ENCODE measurements at regions not wholly inside any gene's neighbourhood (a gene's known extent, or its start where the extent isn't known, plus 50 kb on each side); places are given as distances from the start of the nearest gene placed in this dataset.
"Not testable (repeated sequence)": the region's sequence is repeated elsewhere in the genome, so short reads cannot be mapped to it uniquely, and the experiment has no call there.

- H3K23ac ChIP-seq (ENCODE audit: low read depth, low read length); H3K4me1 ChIP-seq (ENCODE audit: control insufficient read depth, insufficient read depth, low read length); H2AK5ac ChIP-seq (ENCODE audit: low read depth, low read length); ATAC-seq (ENCODE audit: low read depth); intact Hi-C loops (cut with micrococcal nuclease); H2AFZ ChIP-seq (replicated peaks; ENCODE audit: low read length, poor library complexity); H3K14ac ChIP-seq (replicated peaks; ENCODE audit: low read depth, low read length); DNase-seq; H3K9me3 ChIP-seq (ENCODE audit: control insufficient read depth, insufficient read depth, low read length); H3K79me1 ChIP-seq (ENCODE audit: low read depth in 1 of 2, low read length in 2 of 2); H2BK120ac ChIP-seq (ENCODE audit: low read depth, low read length); dilution Hi-C loops (cut with HindIII; ENCODE audit: low sequenced_read_pairs, unreplicated experiment); H2BK20ac ChIP-seq (ENCODE audit: low read depth, low read length); H3K4me3 ChIP-seq (ENCODE audit: insufficient read depth, low read depth, low read length); H3K9me1 ChIP-seq (ENCODE audit: insufficient read depth, low read length); H3K4ac ChIP-seq (ENCODE audit: low read depth, low read length); H2BK5ac ChIP-seq (ENCODE audit: low read depth, low read length, poor library complexity, severe bottlenecking); H2AK9ac ChIP-seq (replicated peaks; ENCODE audit: low read depth, low read length, poor library complexity); in situ Hi-C loops (cut with MboI; ENCODE audit: low sequenced_read_pairs); CTCF ChIA-PET; BruUV-seq (replicated peaks); H4K91ac ChIP-seq (ENCODE audit: insufficient read depth, low read depth, low read length); H4K8ac ChIP-seq (ENCODE audit: low read depth in 2 of 2, low read length in 2 of 2); H3K4me2 ChIP-seq (ENCODE audit: low read depth, low read length); H3K9ac ChIP-seq (ENCODE audit: low read depth, low read length); H4K20me1 ChIP-seq (ENCODE audit: insufficient read depth, low read length); H3K27me3 ChIP-seq (ENCODE audit: control insufficient read depth, insufficient read depth, low read length); POLR2A ChIA-PET (ENCODE audit: unreplicated experiment); H4K5ac ChIP-seq (ENCODE audit: low read depth, low read length); H3K27ac ChIP-seq (ENCODE audit: insufficient read depth, low read length); H3K18ac ChIP-seq (ENCODE audit: low read depth, low read length); H3K36me3 ChIP-seq (ENCODE audit: control insufficient read depth, insufficient read depth, low read length); H3K56ac ChIP-seq (ENCODE audit: extremely low read depth, insufficient read depth, low read length); H2BK15ac ChIP-seq (ENCODE audit: low read depth, low read length): not testable (repeated sequence)
- WGBS, 2 experiments (ENCODE audit: extremely low coverage in 2 of 2, insufficient read length in 1 of 2) = no CpG with 5 or more reads among the region's 2 CpGs
Observed at GRCh38 chr7:153993402-153993801, 58.8 kb upstream of the DPP6 start.

- H4K5ac ChIP-seq (ENCODE audit: low read depth, low read length); ATAC-seq (ENCODE audit: low read depth); H3K9ac ChIP-seq (ENCODE audit: low read depth, low read length); H2BK15ac ChIP-seq (ENCODE audit: low read depth, low read length); H2BK120ac ChIP-seq (ENCODE audit: low read depth, low read length); H2BK5ac ChIP-seq (ENCODE audit: low read depth, low read length, poor library complexity, severe bottlenecking); in situ Hi-C loops (cut with MboI; ENCODE audit: low sequenced_read_pairs); CTCF ChIA-PET; H3K23ac ChIP-seq (ENCODE audit: low read depth, low read length); dilution Hi-C loops (cut with HindIII; ENCODE audit: low sequenced_read_pairs, unreplicated experiment); H3K9me1 ChIP-seq (ENCODE audit: insufficient read depth, low read length); H4K20me1 ChIP-seq (ENCODE audit: insufficient read depth, low read length); H3K36me3 ChIP-seq (ENCODE audit: control insufficient read depth, insufficient read depth, low read length); H3K4me3 ChIP-seq (ENCODE audit: insufficient read depth, low read depth, low read length); H3K18ac ChIP-seq (ENCODE audit: low read depth, low read length); H3K27me3 ChIP-seq (ENCODE audit: control insufficient read depth, insufficient read depth, low read length); H4K91ac ChIP-seq (ENCODE audit: insufficient read depth, low read depth, low read length); H3K9me3 ChIP-seq (ENCODE audit: control insufficient read depth, insufficient read depth, low read length); H2AFZ ChIP-seq (replicated peaks; ENCODE audit: low read length, poor library complexity); H3K14ac ChIP-seq (replicated peaks; ENCODE audit: low read depth, low read length); BruUV-seq (replicated peaks); H2BK20ac ChIP-seq (ENCODE audit: low read depth, low read length); H3K27ac ChIP-seq (ENCODE audit: insufficient read depth, low read length); H3K79me1 ChIP-seq (ENCODE audit: low read depth in 1 of 2, low read length in 2 of 2); H3K4me2 ChIP-seq (ENCODE audit: low read depth, low read length); H3K56ac ChIP-seq (ENCODE audit: extremely low read depth, insufficient read depth, low read length); H2AK5ac ChIP-seq (ENCODE audit: low read depth, low read length); H2AK9ac ChIP-seq (replicated peaks; ENCODE audit: low read depth, low read length, poor library complexity); H3K4me1 ChIP-seq (ENCODE audit: control insufficient read depth, insufficient read depth, low read length); DNase-seq; intact Hi-C loops (cut with micrococcal nuclease); H3K4ac ChIP-seq (ENCODE audit: low read depth, low read length); H4K8ac ChIP-seq (ENCODE audit: low read depth in 2 of 2, low read length in 2 of 2); POLR2A ChIA-PET (ENCODE audit: unreplicated experiment): not testable (repeated sequence)
- WGBS, 2 experiments (ENCODE audit: extremely low coverage in 2 of 2, insufficient read length in 1 of 2) = no CpG with 5 or more reads among the region's 4 CpGs
Observed at GRCh38 chr7:153998896-153999295, 53.3 kb upstream of the DPP6 start.
